Astrocyte (in vitro differentiated cells and primary cell): ENCODE measurements at regions not wholly inside any gene's neighbourhood (a gene's known extent, or its start where the extent isn't known, plus 50 kb on each side); places are given as distances from the start of the nearest gene placed in this dataset.

Experiments used
- DNase-seq: peaks from one replicate; pipeline ENCODE4 v3.0.0-alpha.2; 2010; ENCODE audit warnings: low read depth
- FAIRE-seq: peaks from 2 replicates; lab custom pipeline; 2011; peaks lifted over from hg19 to GRCh38; lab: Jason Lieb, UNC
- H2AFZ ChIP-seq: 2 replicates; pipeline ENCODE4 v1.6.0; 2012; ENCODE audit warnings: low read depth, low read length, inconsistent platforms
- H3K27ac ChIP-seq: 2 replicates; pipeline ENCODE4 v1.5.1; 2011; ENCODE audit warnings: low read depth, low read length, inconsistent platforms
- H3K27me3 ChIP-seq: 2 replicates; pipeline ENCODE4 v1.6.0; 2011; ENCODE audit warnings: low read length, inconsistent platforms; ENCODE audit not compliant: insufficient read depth
- H3K36me3 ChIP-seq: 2 replicates; pipeline ENCODE4 v1.5.1; 2011; ENCODE audit warnings: low read length, inconsistent platforms; ENCODE audit not compliant: insufficient read depth
- H3K4me1 ChIP-seq: 2 replicates; pipeline ENCODE4 v1.5.1; 2011; ENCODE audit warnings: low read length, inconsistent platforms; ENCODE audit not compliant: insufficient read depth
- H3K4me2 ChIP-seq: 2 replicates; pipeline ENCODE4 v1.6.0; 2012; ENCODE audit warnings: low read length, inconsistent platforms
- H3K4me3 ChIP-seq: 2 replicates; pipeline ENCODE4 v1.5.1; 2011; ENCODE audit warnings: low read depth, mild to moderate bottlenecking, low read length, inconsistent platforms; ENCODE audit not compliant: insufficient read depth
- H3K79me2 ChIP-seq: 2 replicates; pipeline ENCODE4 v1.6.0; 2012; ENCODE audit warnings: mild to moderate bottlenecking, low read length, inconsistent platforms; ENCODE audit not compliant: insufficient read depth
- H3K9ac ChIP-seq: 2 replicates; pipeline ENCODE4 v1.6.0; 2012; ENCODE audit warnings: mild to moderate bottlenecking, low read length, inconsistent platforms
- H3K9me3 ChIP-seq: 2 replicates; pipeline ENCODE4 v1.5.1; 2012; ENCODE audit warnings: low read depth, mild to moderate bottlenecking, low read length, inconsistent platforms; ENCODE audit not compliant: insufficient read depth
- H4K20me1 ChIP-seq: 2 replicates; pipeline ENCODE4 v1.6.0; 2012; ENCODE audit warnings: low read length, inconsistent platforms; ENCODE audit not compliant: insufficient read depth
- H3K27ac Mint-ChIP-seq: one replicate; pipeline ENCODE4 v1.8.0; 2021; ENCODE audit warnings: mild to moderate bottlenecking, mixed read lengths; ENCODE audit not compliant: unreplicated experiment
- H3K27me3 Mint-ChIP-seq: one replicate; pipeline ENCODE4 v1.8.0; 2021; ENCODE audit warnings: low read depth, mixed read lengths; ENCODE audit not compliant: unreplicated experiment
- H3K36me3 Mint-ChIP-seq: one replicate; pipeline ENCODE4 v1.8.0; 2021; ENCODE audit warnings: low read depth, mixed read lengths; ENCODE audit not compliant: unreplicated experiment
- H3K4me1 Mint-ChIP-seq: one replicate; pipeline ENCODE4 v1.8.0; 2021; ENCODE audit warnings: low read depth, mixed read lengths; ENCODE audit not compliant: unreplicated experiment
- H3K4me3 Mint-ChIP-seq: one replicate; pipeline ENCODE4 v1.8.0; 2021; ENCODE audit warnings: mild to moderate bottlenecking, moderate library complexity, mixed read lengths; ENCODE audit not compliant: unreplicated experiment
- H3K9me3 Mint-ChIP-seq: one replicate; pipeline ENCODE4 v1.8.0; 2021; ENCODE audit warnings: mild to moderate bottlenecking, mixed read lengths; ENCODE audit not compliant: unreplicated experiment
- CTCF ChIP-seq: IDR thresholded peaks from 2 replicates; pipeline ENCODE4 v1.5.1; 2011; ENCODE audit warnings: low read depth, mild to moderate bottlenecking, inconsistent platforms, low read length, moderate library complexity; ENCODE audit not compliant: insufficient read depth
- EZH2 ChIP-seq: IDR thresholded peaks from 2 replicates; pipeline ENCODE4 v1.6.1; 2012; ENCODE audit warnings: mild to moderate bottlenecking, low read length, inconsistent platforms; ENCODE audit not compliant: insufficient read depth

- no peaks in the 10 kb centered on the region for H4K20me1 ChIP-seq
- H3K27me3 ChIP-seq = no peaks in the 10 kb centered on the region
- no peak overlapping the region for H2AFZ ChIP-seq
- no peaks in the 10 kb centered on the region for H3K4me1 ChIP-seq
- no peak overlapping the region for H3K4me3 ChIP-seq
- Mint-ChIP-seq H3K27me3 (no peaks in the 10 kb centered on the region), H3K27ac (no peak overlapping the region), H3K4me1 (no peaks in the 10 kb centered on the region), H3K4me3 (no peak overlapping the region), H3K36me3 (no peaks in the 10 kb centered on the region), H3K9me3 (no peaks in the 10 kb centered on the region)
- no peak overlapping the region for H3K4me2 ChIP-seq
- TF ChIP-seq EZH2 (no peak), CTCF (no peak)
- FAIRE-seq (no peak), DNase-seq (no peak)
- no peak overlapping the region for H3K27ac ChIP-seq
- no peaks in the 10 kb centered on the region for H3K36me3 ChIP-seq
- H3K79me2 ChIP-seq = no peaks in the 10 kb centered on the region
- no peak overlapping the region for H3K9ac ChIP-seq
- H3K9me3 ChIP-seq = no peaks in the 10 kb centered on the region
Measured at GRCh38 chr4:162352580-162353107, 188.8 kb upstream of the FSTL5 start.

GRCh38 chr4:162350331-162350730 is 186.5 kb upstream of the FSTL5 start:
- FAIRE-seq (no peak), DNase-seq (no peak)
- Histone ChIP-seq H3K27ac (no peak overlapping the region), H3K9me3 (no peaks in the 10 kb centered on the region), H3K79me2 (no peaks in the 10 kb centered on the region), H3K9ac (no peak overlapping the region), H3K4me2 (no peak overlapping the region), H4K20me1 (no peaks in the 10 kb centered on the region), H3K4me1 (no peaks in the 10 kb centered on the region), H3K36me3 (no peaks in the 10 kb centered on the region), H3K4me3 (no peak overlapping the region), H2AFZ (no peak overlapping the region), H3K27me3 (no peaks in the 10 kb centered on the region)
- Mint-ChIP-seq H3K36me3 (no peaks in the 10 kb centered on the region), H3K4me1 (no peaks in the 10 kb centered on the region), H3K27me3 (no peaks in the 10 kb centered on the region), H3K27ac (no peak overlapping the region), H3K4me3 (no peak overlapping the region), H3K9me3 (no peaks in the 10 kb centered on the region)
- TF ChIP-seq EZH2 = no peak
- no peak for TF ChIP-seq CTCF

GRCh38 chr4:162349395-162349794 is 185.6 kb upstream of the FSTL5 start:
- no peaks in the 10 kb centered on the region for H3K27me3 Mint-ChIP-seq
- TF ChIP-seq EZH2 (no peak), CTCF (no peak)
- H3K36me3 Mint-ChIP-seq = no peaks in the 10 kb centered on the region
- Histone ChIP-seq H3K9me3 (no peaks in the 10 kb centered on the region), H3K27me3 (no peaks in the 10 kb centered on the region), H3K4me2 (peak overlapping the region; percentile 29), H3K4me3 (no peak overlapping the region), H4K20me1 (no peaks in the 10 kb centered on the region), H3K27ac (no peak overlapping the region), H3K4me1 (no peaks in the 10 kb centered on the region), H3K79me2 (no peaks in the 10 kb centered on the region), H3K36me3 (no peaks in the 10 kb centered on the region), H2AFZ (no peak overlapping the region), H3K9ac (no peak overlapping the region)
- no peak overlapping the region for H3K4me3 Mint-ChIP-seq
- no peak for DNase-seq
- H3K9me3 Mint-ChIP-seq = no peaks in the 10 kb centered on the region
- H3K27ac Mint-ChIP-seq = no peak overlapping the region
- no peak for FAIRE-seq
- H3K4me1 Mint-ChIP-seq = no peaks in the 10 kb centered on the region
